Body of pancreas (tissue), 4 donors: ENCODE measurements at regions not wholly inside any gene's neighbourhood (a gene's known extent, or its start where the extent isn't known, plus 50 kb on each side); places are given as distances from the start of the nearest gene placed in this dataset.

Experiments
- ATAC-seq: fragments of 150-250 bp; one replicate; pipeline ENCODE4 v1.9.1; 2016
- DNase-seq, 4 donors: peaks; one replicate each; pipeline ENCODE4 v3.0.0-alpha.2; 2019
- H3K27ac ChIP-seq, 4 donors: fragments of 200-600 bp; sonication (generic); 1 replicate in 3 of 4; 2 replicates in 1 of 4; pipeline versions ENCODE4 v1.5.1 to v1.6.1; 2016 to 2019; ENCODE audit warnings: mild to moderate bottlenecking in 1 of 4, mixed read lengths in 1 of 4, moderate library complexity in 1 of 4
- H3K27me3 ChIP-seq, 2 donors: fragments of 200-600 bp; sonication (generic); one replicate each; pipeline ENCODE4 v1.6.0; 2016; ENCODE audit warnings: mild to moderate bottlenecking in 1 of 2
- H3K36me3 ChIP-seq, 2 donors: fragments of 200-600 bp; sonication (generic); replicated peaks in 1 of 2; 2 replicates each; pipeline ENCODE4 v1.5.1; 2016; ENCODE audit warnings: low read depth in 2 of 2; ENCODE audit not compliant: insufficient read depth in 1 of 2
- H3K4me1 ChIP-seq: fragments of 200-600 bp; sonication (generic); one replicate; pipeline ENCODE4 v1.6.0; 2016
- H3K4me3 ChIP-seq, 2 donors: fragments of 200-600 bp; sonication (generic); 1 replicate in 1 of 2; 2 replicates in 1 of 2; pipeline ENCODE4 v1.5.1; 2016 to 2019
- H3K9me3 ChIP-seq, 3 donors: fragments of 200-600 bp; sonication (generic); 1 replicate in 2 of 3; 2 replicates in 1 of 3; pipeline ENCODE4 v1.5.1; 2016
- CTCF ChIP-seq, 7 experiments: fragments of 450-650 bp in 4 of 7; fragments of 200-600 bp in 3 of 7; sonication (generic) in 3 of 7; IDR thresholded peaks; one replicate each; pipeline ENCODE4 v1.5.1; 2016 to 2019; ENCODE audit warnings: antibody characterized with exemption in 7 of 7
- POLR2A ChIP-seq, 3 donors: fragments of 450-650 bp; IDR thresholded peaks; one replicate each; pipeline ENCODE4 v1.6.1; 2016; ENCODE audit warnings: antibody characterized with exemption in 3 of 3, mild to moderate bottlenecking in 2 of 3
- WGBS, 2 donors: methylation state at CpG; one replicate each; pipeline ENCODE4 v1.1.5; 2017; 5-methylcytosine and 5-hydroxymethylcytosine counted together
- intact Hi-C: fragments of 100-400 bp; cut with DNase I; formaldehyde crosslinking; loops from one replicate; pipeline ENCODE4 v1.15.1; 2023

GRCh38 chr5:101429241-101429640 is 526.2 kb upstream of the ST8SIA4 start:
- Histone ChIP-seq H3K27me3 (no peaks in the 10 kb centered on the region), H3K4me1 (no peaks in the 10 kb centered on the region), H3K36me3 (no peaks in the 10 kb centered on the region), H3K9me3 (no peaks in the 10 kb centered on the region), H3K27ac (no peak overlapping the region), H3K4me3 (no peak overlapping the region)
- 43 to 63% methylated on average over 1 of the region's 1 CpG for WGBS, 2 donors
- no peak for TF ChIP-seq POLR2A (IDR thresholded peaks at IDR 0.05)
- TF ChIP-seq CTCF (IDR thresholded peaks at IDR 0.05): no peak
- no peak for DNase-seq
- no peak for ATAC-seq
- intact Hi-C loops: no loop called here

- Histone ChIP-seq H3K36me3 (no peaks in the 10 kb centered on the region), H3K9me3 (no peaks in the 10 kb centered on the region), H3K4me3 (no peak overlapping the region), H3K27me3 (no peaks in the 10 kb centered on the region), H3K4me1 (no peaks in the 10 kb centered on the region), H3K27ac (no peak overlapping the region)
- DNase-seq (no peak), ATAC-seq (no peak)
- WGBS, 2 donors: 57 to 61% methylated on average over 2 of the region's 2 CpGs
- TF ChIP-seq POLR2A (IDR thresholded peaks at IDR 0.05): no peak
- no peak for TF ChIP-seq CTCF (IDR thresholded peaks at IDR 0.05)
- intact Hi-C loops: no loop called here
Measured at GRCh38 chr5:101425339-101425859, 522.3 kb upstream of the ST8SIA4 start.

- ATAC-seq (no peak), DNase-seq (no peak)
- 4 to 9% methylated on average over 2 of the region's 2 CpGs for WGBS, 2 donors
- Histone ChIP-seq H3K27ac (no peak overlapping the region), H3K4me3 (no peak overlapping the region), H3K36me3 (no peaks in the 10 kb centered on the region), H3K4me1 (no peaks in the 10 kb centered on the region), H3K27me3 (no peaks in the 10 kb centered on the region), H3K9me3 (no peaks in the 10 kb centered on the region)
- no peak for TF ChIP-seq POLR2A (IDR thresholded peaks at IDR 0.05)
- TF ChIP-seq CTCF (IDR thresholded peaks at IDR 0.05): no peak
- intact Hi-C loops: no loop called here
Measured at GRCh38 chr5:101424530-101425175, 521.6 kb upstream of the ST8SIA4 start.

- 8 to 16% methylated on average over 1 of the region's 1 CpG for WGBS, 2 donors
- DNase-seq (no peak), ATAC-seq (no peak)
- Histone ChIP-seq H3K9me3 (no peaks in the 10 kb centered on the region), H3K4me1 (no peaks in the 10 kb centered on the region), H3K36me3 (no peaks in the 10 kb centered on the region), H3K4me3 (no peak overlapping the region), H3K27ac (no peak overlapping the region), H3K27me3 (no peaks in the 10 kb centered on the region)
- intact Hi-C loops: no loop called here
- no peak for TF ChIP-seq CTCF (IDR thresholded peaks at IDR 0.05)
- no peak for TF ChIP-seq POLR2A (IDR thresholded peaks at IDR 0.05)
Measured at GRCh38 chr5:101418713-101419118, 515.6 kb upstream of the ST8SIA4 start.

GRCh38 chr5:101404531-101404930 is 501.4 kb upstream of the ST8SIA4 start:
- H3K4me1 ChIP-seq: no peaks in the 10 kb centered on the region
- H3K36me3 ChIP-seq: no peaks in the 10 kb centered on the region
- DNase-seq (no peak), ATAC-seq (no peak)
- no peaks in the 10 kb centered on the region for H3K9me3 ChIP-seq
- intact Hi-C loops: no loop called here
- H3K4me3 ChIP-seq: no peak overlapping the region
- WGBS, 2 donors: 41 to 43% methylated on average over 1 of the region's 1 CpG
- no peaks in the 10 kb centered on the region for H3K27me3 ChIP-seq
- H3K27ac ChIP-seq: no peak overlapping the region
- TF ChIP-seq POLR2A (IDR thresholded peaks at IDR 0.05) (no peak), CTCF (IDR thresholded peaks at IDR 0.05) (no peak)
